GM21515 (cell line): ENCODE measurements at regions not wholly inside any gene's neighbourhood (a gene's known extent, or its start where the extent isn't known, plus 50 kb on each side); places are given as distances from the start of the nearest gene placed in this dataset.

Experiments used
- ATAC-seq: cut with Tn5 transposase; IDR thresholded peaks from one replicate; pipeline ENCODE4 v1.9.1; 2021; ENCODE audit not compliant: unreplicated experiment

DNA sequence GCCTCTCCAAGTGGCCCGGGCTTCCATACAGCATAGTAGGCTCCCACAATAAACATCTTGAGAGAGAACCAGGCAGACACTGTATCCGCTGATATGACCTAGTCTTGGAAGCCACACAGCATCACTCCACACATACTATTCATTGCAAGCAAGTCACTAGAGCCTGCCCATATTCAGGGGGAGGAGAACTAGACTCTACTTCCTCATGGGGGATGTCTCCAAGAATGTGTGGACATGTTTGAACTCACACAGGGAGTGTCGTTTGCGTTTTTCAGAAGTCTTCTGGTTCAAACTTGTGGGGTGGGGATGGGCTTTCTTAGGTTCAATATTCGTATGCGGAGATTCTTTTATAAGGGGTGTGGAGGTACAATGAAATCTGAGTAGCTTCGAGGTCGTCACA, 232.6 kb upstream of the HABP2 start:
- ATAC-seq: no peak

GRCh38 chr10:113320987-113321386, 231.9 kb upstream of the HABP2 start:
- ATAC-seq: no peak

- ATAC-seq: no peak
Measured at GRCh38 chr10:113322843-113323242, 230.0 kb upstream of the HABP2 start.

DNA sequence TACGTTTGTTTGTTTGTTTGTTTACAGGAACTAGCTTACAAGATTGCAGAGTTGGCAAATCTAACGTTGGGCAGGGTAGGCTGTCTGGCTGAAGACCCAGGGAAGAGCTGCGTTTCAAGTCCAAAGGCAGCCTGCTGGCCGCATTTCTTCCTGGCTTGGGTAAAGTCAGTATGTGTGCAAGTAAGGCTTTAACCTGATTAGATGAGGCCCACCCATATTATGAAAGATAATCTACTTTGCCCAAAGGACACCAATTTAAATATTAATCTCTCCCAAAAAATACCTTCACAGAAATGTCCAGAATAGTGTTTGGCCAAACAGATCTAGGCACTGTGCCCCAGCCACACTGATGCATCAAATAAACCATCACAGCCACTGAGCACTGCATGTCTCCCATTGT, 228.9 kb upstream of the HABP2 start:
- ATAC-seq: no peak

DNA sequence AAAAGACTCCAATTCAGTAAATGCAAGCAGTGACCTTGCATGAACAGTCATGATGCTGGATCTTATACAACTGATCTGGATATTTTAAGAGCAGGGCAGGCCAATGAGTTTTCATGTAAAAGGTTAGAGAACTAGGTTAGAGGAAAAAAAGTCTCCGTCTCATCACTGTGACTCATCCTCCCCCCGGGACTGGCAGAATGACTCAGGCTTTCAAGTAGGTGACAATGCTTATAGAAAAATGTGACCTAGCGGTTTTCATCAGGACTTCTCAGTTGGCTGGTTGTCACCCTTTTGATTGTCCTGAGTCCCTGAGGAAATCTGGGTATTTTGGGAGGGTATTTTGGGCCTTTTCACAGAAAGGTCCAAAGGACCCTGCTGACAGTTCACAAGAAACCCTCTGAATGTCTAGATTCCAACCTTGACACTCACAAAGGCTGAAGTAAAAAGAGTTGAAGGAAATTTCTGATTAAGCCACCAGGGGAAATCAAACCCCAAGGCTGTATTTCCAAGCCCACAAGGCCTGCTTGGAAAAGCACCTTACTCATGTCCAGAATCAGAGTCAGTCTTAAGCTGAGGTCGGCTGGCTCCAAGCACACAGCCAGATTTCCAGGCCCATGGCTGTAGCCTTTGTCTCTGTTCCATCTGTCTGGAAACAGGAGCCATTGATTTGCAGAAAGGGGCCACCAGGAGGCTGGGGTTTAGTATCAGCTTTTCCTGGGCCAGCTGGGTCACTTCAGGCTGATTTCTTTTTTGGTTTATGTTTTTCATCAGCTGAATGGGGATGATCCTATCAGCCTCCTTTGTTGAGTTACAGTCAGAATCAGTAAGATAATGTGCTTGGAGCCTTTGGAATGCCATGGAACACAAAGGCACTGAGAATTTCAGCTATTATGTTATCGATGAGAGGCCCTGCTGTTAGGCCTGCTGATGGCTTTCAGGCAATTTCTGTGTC, 226.4 kb upstream of the HABP2 start:
- peak; percentile 83 for ATAC-seq

GRCh38 chr10:113329121-113329596, 223.7 kb upstream of the HABP2 start:
- ATAC-seq: no peak

DNA sequence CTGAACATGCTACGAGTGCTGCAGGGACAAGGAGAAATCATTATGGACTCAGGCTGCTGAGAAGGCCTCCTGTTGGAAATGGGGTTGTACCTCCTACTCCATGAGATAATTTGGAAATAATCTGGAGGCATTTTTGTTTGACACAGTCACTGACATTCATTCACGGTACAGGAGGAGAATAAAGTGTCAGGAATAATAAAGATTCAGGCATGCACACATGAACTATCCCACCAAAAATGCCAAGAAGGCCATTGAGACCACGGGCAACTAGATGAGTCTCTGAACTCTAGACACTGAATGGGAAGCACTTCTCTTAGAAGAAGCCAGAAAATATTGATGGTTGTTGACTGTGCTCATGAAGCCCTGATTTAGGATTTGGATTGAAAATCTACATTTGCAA, 220.9 kb upstream of the HABP2 start:
- no peak for ATAC-seq

DNA sequence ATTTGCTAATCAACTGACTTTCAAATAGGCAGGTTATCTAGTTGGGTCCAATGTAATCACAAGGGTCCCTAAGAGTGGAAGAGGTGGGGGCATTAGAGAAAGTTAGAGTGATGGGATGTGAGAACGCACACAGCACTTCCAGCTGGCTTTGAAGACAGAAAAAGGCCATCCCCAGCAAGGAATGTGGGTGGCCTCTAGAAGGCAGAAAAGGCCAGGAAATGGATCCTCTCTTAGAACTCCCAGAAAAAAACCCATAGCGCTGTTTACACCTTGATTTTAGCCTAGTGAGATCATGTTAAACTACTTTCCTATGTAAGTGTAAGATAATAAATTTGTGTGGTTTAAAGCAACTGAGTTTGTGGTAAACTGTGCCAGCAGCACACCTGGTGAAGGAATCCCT, 219.5 kb upstream of the HABP2 start:
- no peak for ATAC-seq

GRCh38 chr10:113335592-113335991, 217.3 kb upstream of the HABP2 start:
- ATAC-seq: no peak

- ATAC-seq: no peak
Measured at GRCh38 chr10:113336549-113337130, 216.2 kb upstream of the HABP2 start.

DNA sequence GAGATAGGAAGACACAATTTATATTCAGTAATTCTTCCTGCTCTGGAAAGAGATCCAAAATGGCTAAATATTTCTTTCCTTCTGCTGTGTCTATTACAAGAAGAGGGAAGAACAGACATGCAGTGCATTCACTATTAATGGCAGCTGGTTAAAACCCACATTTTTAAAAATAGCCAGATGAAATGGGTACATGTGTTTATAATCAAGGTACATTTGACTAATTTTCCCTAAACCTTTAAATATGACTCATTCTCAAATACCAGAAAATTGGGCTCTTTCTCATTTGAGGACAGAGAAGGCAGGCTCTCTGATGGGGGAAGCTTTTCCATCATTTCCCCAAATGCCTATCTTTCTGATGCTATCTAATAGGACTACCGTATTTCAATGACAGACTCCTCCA, 215.7 kb upstream of the HABP2 start:
- no peak for ATAC-seq

- ATAC-seq: no peak
Measured at GRCh38 chr10:113339121-113339520, 213.7 kb upstream of the HABP2 start.

DNA sequence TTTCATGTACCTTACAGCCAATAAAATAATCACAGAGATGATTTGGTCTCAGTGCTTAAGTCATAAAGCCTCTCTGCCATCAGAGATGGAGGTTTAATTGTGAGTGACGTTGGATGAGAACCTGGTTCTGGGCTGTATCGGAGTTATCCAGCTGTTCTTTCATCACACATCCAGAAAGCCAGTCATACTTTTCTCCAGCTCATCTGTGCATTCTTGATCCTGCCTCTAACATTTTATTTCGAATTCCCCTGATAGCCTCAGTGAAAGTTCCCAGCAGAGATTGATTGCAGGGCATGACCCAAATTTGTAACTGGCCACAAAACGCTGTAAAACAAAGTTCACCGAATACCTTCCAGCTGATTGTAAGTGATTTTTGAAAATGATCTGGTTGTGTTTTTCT, 212.6 kb upstream of the HABP2 start:
- no peak for ATAC-seq

GRCh38 chr10:113341138-113341537, 211.7 kb upstream of the HABP2 start:
- ATAC-seq: no peak

DNA sequence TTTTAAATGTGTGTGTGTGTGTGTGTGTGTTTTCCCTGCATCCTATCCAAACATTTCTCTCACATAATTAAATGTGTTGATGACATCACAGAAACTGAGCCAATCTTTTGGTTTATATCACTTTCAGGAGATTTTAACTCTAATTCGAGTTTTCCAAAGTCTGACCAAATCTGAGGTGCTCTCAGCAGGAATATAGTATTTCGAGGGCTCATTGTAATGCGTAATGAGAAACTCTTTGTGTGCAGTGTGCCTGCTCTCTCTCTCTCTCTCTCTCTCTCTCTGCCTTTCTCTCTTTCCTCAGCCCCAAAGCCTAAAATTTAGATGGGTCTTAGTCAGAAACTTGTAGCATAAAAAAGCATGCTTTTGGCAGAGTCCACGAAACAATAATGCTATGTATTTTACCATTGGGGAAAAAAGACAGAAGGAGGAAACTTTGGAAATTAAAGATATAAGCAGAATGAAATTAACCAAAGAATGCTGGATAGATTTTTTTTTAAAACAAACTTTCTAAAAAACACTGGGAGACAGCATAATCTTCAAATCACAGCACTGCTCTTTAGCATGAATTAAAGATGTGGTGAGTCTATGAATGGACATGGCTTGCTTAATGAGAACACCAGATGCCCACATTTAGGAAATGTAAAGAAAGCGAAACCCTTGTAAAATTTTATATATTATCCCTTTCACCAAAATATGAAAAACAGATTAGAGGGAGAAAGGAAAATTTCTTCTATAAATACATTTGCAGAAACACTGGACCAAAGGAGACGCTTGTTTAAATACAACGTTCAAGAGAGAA, 206.8 kb upstream of the HABP2 start:
- no peak for ATAC-seq

DNA sequence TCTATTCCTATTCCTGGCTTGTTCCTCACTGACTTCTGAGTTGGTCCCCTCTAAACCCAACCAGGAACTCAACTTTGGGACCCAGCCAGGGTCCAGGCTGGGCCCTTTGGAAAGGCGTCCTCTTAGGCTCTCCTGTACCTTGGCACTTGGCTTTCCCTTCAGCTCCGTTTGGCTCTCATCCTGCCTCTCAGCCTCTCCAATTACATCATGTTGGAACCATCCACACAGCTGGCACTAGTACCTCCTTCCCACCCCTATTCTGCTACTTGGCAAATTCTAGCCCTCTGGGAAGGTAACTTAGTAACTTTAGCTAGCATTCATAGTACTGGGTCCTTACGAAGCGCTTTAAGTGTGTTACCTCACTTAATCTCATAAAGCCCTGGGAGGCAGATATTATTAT, 205.3 kb upstream of the HABP2 start:
- ATAC-seq: no peak

GRCh38 chr10:113348694-113349093, 204.2 kb upstream of the HABP2 start:
- ATAC-seq: no peak

- no peak for ATAC-seq
Measured at GRCh38 chr10:113350311-113351040, 202.4 kb upstream of the HABP2 start.

DNA sequence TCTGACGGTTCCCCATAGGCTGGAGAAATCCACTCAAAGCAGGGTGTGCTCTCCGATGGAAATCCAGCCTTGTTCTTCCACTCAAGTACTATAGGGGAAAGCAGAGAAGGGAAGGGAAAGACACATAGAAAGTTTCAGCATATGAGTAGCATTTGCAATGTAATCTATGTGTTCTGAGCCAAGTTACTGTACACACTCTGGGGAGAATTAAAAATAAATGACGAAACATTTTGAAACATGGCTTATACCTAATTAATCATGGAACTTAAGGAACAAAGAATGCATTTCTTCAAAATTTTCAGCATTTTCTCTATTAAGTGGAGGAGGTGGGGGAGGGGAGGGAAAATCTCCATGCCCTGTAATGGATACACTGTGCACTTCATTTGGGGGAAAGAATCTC, 198.1 kb upstream of the HABP2 start:
- ATAC-seq: no peak

GRCh38 chr10:113356794-113357680, 195.8 kb upstream of the HABP2 start:
- ATAC-seq: no peak
